Frontal cortex (tissue), 3 donors: ENCODE measurements at regions not wholly inside any gene's neighbourhood (a gene's known extent, or its start where the extent isn't known, plus 50 kb on each side); places are given as distances from the start of the nearest gene placed in this dataset.
"Not testable (repeated sequence)": the region's sequence is repeated elsewhere in the genome, so short reads cannot be mapped to it uniquely, and the experiment has no call there.

ENCODE experiments used
- DNase-seq, 2 donors: peaks; one replicate each; pipeline ENCODE4 v3.0.0; 2012; ENCODE audit warnings: low spot score in 2 of 2
- FAIRE-seq: peaks from 2 replicates; lab custom pipeline; 2012; peaks lifted over from hg19 to GRCh38; lab: Jason Lieb, UNC
- donor health status: control.
- donor health status: control.
- donor health status: control.

- FAIRE-seq, result no peak
- no peak for DNase-seq
These were observed 275.1 kb upstream of the FSIP2 start for GRCh38 chr2:185463481-185463880.

GRCh38 chr2:185466915-185467314 is 271.7 kb upstream of the FSIP2 start:
- DNase-seq (no peak), FAIRE-seq (no peak)

GRCh38 chr2:185471441-185471840 is 267.2 kb upstream of the FSIP2 start:
- DNase-seq (no peak), FAIRE-seq (no peak)

GRCh38 chr2:185472574-185472973 is 266.0 kb upstream of the FSIP2 start:
- no peak for FAIRE-seq

GRCh38 chr2:185473838-185474237 is 264.8 kb upstream of the FSIP2 start:
- FAIRE-seq (no peak), DNase-seq (no peak)

More at GRCh38 chr2:185472574-185472973, 266.0 kb upstream of the FSIP2 start:
- no peak for DNase-seq

- DNase-seq (no peak), FAIRE-seq (no peak)
These were observed 262.7 kb upstream of the FSIP2 start for GRCh38 chr2:185475914-185476313.

- no peak for FAIRE-seq
These were observed 261.2 kb upstream of the FSIP2 start for GRCh38 chr2:185477452-185477851.

GRCh38 chr2:185484602-185485001 is 254.0 kb upstream of the FSIP2 start:
- DNase-seq (no peak), FAIRE-seq (no peak)

More at GRCh38 chr2:185477452-185477851, 261.2 kb upstream of the FSIP2 start:
- no peak for DNase-seq

GRCh38 chr2:185502351-185502750 is 236.3 kb upstream of the FSIP2 start:
- FAIRE-seq (no peak), DNase-seq (no peak)

- FAIRE-seq, result no peak
- no peak for DNase-seq
These were observed 230.9 kb upstream of the FSIP2 start for GRCh38 chr2:185507719-185508118.

GRCh38 chr2:185510060-185510459 is 228.5 kb upstream of the FSIP2 start:
- FAIRE-seq, result no peak
- DNase-seq, result no peak

- FAIRE-seq (no peak), DNase-seq (no peak)
These were observed 226.7 kb upstream of the FSIP2 start for GRCh38 chr2:185511925-185512324.

- DNase-seq (no peak), FAIRE-seq (no peak)
These were observed 216.1 kb upstream of the FSIP2 start for GRCh38 chr2:185522472-185522871.

GRCh38 chr2:185524242-185524641 is 214.4 kb upstream of the FSIP2 start:
- FAIRE-seq, DNase-seq: not testable (repeated sequence)

GRCh38 chr2:185526161-185526560 is 212.4 kb upstream of the FSIP2 start:
- no peak for FAIRE-seq
- no peak for DNase-seq

- FAIRE-seq (no peak), DNase-seq (no peak)
These were observed 206.9 kb upstream of the FSIP2 start for GRCh38 chr2:185531721-185532120.

GRCh38 chr2:185537689-185538088 is 200.9 kb upstream of the FSIP2 start:
- FAIRE-seq (no peak), DNase-seq (no peak)

GRCh38 chr2:185567196-185567595 is 171.4 kb upstream of the FSIP2 start:
- DNase-seq (no peak), FAIRE-seq (no peak)

- no peak for DNase-seq
- no peak for FAIRE-seq
These were observed 170.7 kb upstream of the FSIP2 start for GRCh38 chr2:185567940-185568339.

GRCh38 chr2:185578322-185578721 is 160.3 kb upstream of the FSIP2 start:
- FAIRE-seq (no peak), DNase-seq (no peak)

- no peak for DNase-seq
- no peak for FAIRE-seq
These were observed 155.4 kb upstream of the FSIP2 start for GRCh38 chr2:185583058-185583816.

GRCh38 chr2:185585165-185585564 is 153.4 kb upstream of the FSIP2 start:
- DNase-seq, FAIRE-seq: not testable (repeated sequence)
